ENCODE measurements at regions not wholly inside any gene's neighbourhood (a gene's known extent, or its start where the extent isn't known, plus 50 kb on each side); places are given as distances from the start of the nearest gene placed in this dataset.
A peak's percentile ranks its signal among the peaks of the same experiment; 100 is the strongest.

GRCh38 chr6:14934013-14934412 lies 311.9 kb upstream of the JARID2 start:
- no peak for FAIRE-seq
- DNase-seq (ENCODE audit: low read depth): no peak
- Histone ChIP-seq H3K27me3 (ENCODE audit: control insufficient read depth, insufficient read depth, low read length) (no peaks in the 10 kb centered on the region), H3K36me3 (ENCODE audit: control insufficient read depth, insufficient read depth, low read length) (no peaks in the 10 kb centered on the region), H3K4me3 (ENCODE audit: low read depth, low read length) (no peak overlapping the region)
- no peak for TF ChIP-seq CTCF (IDR thresholded peaks at IDR 0.05; ENCODE audit: insufficient read depth, low read length, severe bottlenecking)

GRCh38 chr6:14934844-14935243 lies 311.0 kb upstream of the JARID2 start:
- TF ChIP-seq CTCF (IDR thresholded peaks at IDR 0.05; ENCODE audit: insufficient read depth, low read length, severe bottlenecking): no peak
- FAIRE-seq (no peak), DNase-seq (ENCODE audit: low read depth) (no peak)
- Histone ChIP-seq H3K4me3 (ENCODE audit: low read depth, low read length) (no peak overlapping the region), H3K27me3 (ENCODE audit: control insufficient read depth, insufficient read depth, low read length) (no peaks in the 10 kb centered on the region), H3K36me3 (ENCODE audit: control insufficient read depth, insufficient read depth, low read length) (no peaks in the 10 kb centered on the region)

GRCh38 chr6:14936861-14937260 lies 309.0 kb upstream of the JARID2 start:
- TF ChIP-seq CTCF (IDR thresholded peaks at IDR 0.05; ENCODE audit: insufficient read depth, low read length, severe bottlenecking): no peak
- DNase-seq (ENCODE audit: low read depth): no peak

GRCh38 chr6:14943116-14943515 lies 302.8 kb upstream of the JARID2 start:
- no peak for TF ChIP-seq CTCF (IDR thresholded peaks at IDR 0.05; ENCODE audit: insufficient read depth, low read length, severe bottlenecking)
- H3K4me3 ChIP-seq (ENCODE audit: low read depth, low read length): no peak overlapping the region
- H3K27me3 ChIP-seq (ENCODE audit: control insufficient read depth, insufficient read depth, low read length): no peaks in the 10 kb centered on the region
- H3K36me3 ChIP-seq (ENCODE audit: control insufficient read depth, insufficient read depth, low read length): no peaks in the 10 kb centered on the region
- no peak for DNase-seq (ENCODE audit: low read depth)
- FAIRE-seq: no peak

More at GRCh38 chr6:14936861-14937260, 309.0 kb upstream of the JARID2 start:
- FAIRE-seq: no peak
- Histone ChIP-seq H3K27me3 (ENCODE audit: control insufficient read depth, insufficient read depth, low read length) (no peaks in the 10 kb centered on the region), H3K4me3 (ENCODE audit: low read depth, low read length) (no peak overlapping the region), H3K36me3 (ENCODE audit: control insufficient read depth, insufficient read depth, low read length) (no peaks in the 10 kb centered on the region)

- Histone ChIP-seq H3K27me3 (ENCODE audit: control insufficient read depth, insufficient read depth, low read length) (no peaks in the 10 kb centered on the region), H3K36me3 (ENCODE audit: control insufficient read depth, insufficient read depth, low read length) (no peaks in the 10 kb centered on the region), H3K4me3 (ENCODE audit: low read depth, low read length) (no peak overlapping the region)
- FAIRE-seq (no peak), DNase-seq (ENCODE audit: low read depth) (peak; percentile 87)
- no peak for TF ChIP-seq CTCF (IDR thresholded peaks at IDR 0.05; ENCODE audit: insufficient read depth, low read length, severe bottlenecking)
Measured at GRCh38 chr6:14944593-14944992, 301.3 kb upstream of the JARID2 start.

GRCh38 chr6:14945461-14946185 lies 300.2 kb upstream of the JARID2 start:
- no peak for TF ChIP-seq CTCF (IDR thresholded peaks at IDR 0.05; ENCODE audit: insufficient read depth, low read length, severe bottlenecking)
- no peak overlapping the region for H3K4me3 ChIP-seq (ENCODE audit: low read depth, low read length)
- no peaks in the 10 kb centered on the region for H3K27me3 ChIP-seq (ENCODE audit: control insufficient read depth, insufficient read depth, low read length)
- FAIRE-seq (no peak), DNase-seq (ENCODE audit: low read depth) (no peak)
- H3K36me3 ChIP-seq (ENCODE audit: control insufficient read depth, insufficient read depth, low read length): no peaks in the 10 kb centered on the region
